UCSD-AML1 (cell line): ENCODE measurements at regions not wholly inside any gene's neighbourhood (a gene's known extent, or its start where the extent isn't known, plus 50 kb on each side); places are given as distances from the start of the nearest gene placed in this dataset.
"Not testable (repeated sequence)": the region's sequence is repeated elsewhere in the genome, so short reads cannot be mapped to it uniquely, and the experiment has no call there.

Experiments
- DNase-seq: peaks from one replicate; lab custom pipeline; 2025; ENCODE audit not compliant: unreplicated experiment; lab: John Stamatoyannopoulos, UW

- DNase-seq = no peak
Measured at GRCh38 chr6:4359108-4359730, 223.8 kb upstream of the ECI2 start.

DNA sequence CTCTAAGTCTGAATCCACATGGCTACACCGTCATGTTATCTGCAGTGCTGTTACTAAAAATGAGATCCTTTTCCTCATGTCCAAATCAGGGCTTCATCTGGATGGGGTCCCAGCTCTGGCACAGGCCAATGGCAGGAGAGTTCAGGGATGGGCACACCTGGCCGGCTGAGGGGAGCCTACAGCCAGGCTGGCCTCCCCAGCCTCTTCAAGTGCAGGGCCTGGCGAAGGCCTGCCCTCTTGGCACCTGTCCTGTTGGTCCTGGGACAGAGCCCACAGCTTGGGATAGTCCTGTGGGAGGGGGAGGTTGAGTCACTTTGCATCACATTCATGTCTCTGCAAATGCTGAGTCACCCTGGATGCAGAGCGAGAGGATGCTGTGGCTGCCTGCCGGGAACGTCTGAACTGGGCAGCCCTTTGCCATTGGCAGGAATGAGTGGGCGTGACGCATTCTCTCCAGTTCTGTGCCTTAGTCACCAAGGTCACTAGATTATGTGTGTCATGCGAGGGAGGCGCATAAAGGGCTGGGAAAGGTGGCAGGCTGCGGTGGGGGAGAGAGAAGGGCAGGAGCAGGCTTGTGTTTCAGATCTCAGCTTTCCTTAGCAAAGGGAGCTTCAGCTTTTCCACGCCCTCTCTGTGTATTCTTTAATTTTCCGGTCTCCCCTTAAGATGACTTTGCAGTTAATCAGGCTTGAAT, 223.2 kb upstream of the ECI2 start:
- DNase-seq = peak; percentile 89

DNA sequence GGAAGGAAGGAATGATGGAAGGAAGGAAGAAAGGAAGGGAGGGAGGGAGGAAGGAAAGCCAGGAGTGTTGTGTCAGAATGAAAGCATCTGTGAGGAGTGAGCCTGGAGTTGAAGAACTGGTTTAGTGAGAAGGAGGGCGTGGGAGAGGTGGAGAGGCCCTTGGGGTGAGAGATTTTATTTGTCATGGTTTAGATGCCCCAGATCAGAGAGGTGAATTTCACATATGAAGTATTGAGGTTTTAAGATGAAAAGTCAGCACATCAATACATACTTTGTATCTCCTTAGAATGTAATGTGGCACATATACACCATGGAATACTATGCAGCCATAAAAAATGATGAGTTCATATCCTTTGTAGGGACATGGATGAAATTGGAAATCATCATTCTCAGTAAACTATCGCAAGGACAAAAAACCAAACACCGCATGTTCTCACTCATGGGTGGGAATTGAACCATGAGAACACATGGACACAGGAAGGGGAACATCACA, 222.3 kb upstream of the ECI2 start:
- DNase-seq = not testable (repeated sequence)

DNA sequence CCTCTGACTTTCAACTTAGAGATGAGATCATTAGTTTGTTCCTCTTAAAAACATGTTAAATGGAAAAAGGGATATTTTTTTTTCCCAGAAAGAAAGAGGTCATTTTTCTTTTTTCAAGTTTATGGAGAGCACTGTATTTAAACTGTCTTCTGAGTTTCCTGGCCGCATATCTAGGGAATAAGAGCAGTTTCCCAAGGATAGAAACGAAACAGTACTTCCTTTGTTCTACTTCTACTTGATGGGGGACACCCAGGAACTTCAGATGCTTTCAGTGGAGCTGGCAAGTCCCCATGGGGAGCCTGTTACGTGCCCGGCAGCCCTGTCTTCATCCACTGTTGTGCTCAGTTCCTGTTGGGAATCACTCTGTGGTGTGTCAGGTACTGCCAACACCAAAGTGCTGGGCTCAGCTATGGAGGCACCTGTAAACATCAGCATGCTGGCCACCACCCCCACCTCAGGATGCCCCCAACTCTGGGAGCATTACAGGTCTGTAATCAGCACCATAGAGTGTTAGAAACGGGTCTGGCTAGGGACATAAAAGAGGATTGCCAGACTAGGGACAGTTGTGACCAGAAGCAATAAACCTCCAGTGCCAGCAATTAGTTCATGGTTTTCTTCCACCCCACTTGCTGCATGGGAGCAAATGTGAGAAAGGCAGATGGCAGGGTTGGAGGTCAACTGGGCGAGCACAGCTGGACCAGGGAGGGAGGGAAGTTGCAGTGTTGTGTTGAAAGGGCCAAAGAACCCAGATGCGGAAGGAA, 221.7 kb upstream of the ECI2 start:
- DNase-seq = no peak

DNA sequence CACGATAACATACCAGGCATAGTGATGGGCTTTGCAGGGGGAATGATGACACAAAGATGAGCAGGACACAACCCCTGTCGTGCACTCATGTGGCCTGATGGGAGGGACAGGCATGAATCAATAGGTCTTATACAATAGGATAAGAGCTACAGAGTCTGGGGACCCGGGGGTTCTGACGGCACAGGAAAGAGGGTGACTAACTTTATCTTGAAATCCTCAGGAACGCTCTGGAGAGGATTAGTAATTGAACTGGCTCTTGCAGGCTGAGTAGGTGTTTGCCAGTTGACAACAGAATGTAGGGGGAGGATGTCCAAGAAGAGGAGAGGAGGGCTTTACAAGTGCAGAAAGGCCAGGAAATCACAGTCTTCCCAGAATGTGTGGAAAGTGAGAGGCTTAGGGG, 219.9 kb upstream of the ECI2 start:
- DNase-seq = no peak

- DNase-seq = no peak
Measured at GRCh38 chr6:4354181-4354580, 218.8 kb upstream of the ECI2 start.

DNA sequence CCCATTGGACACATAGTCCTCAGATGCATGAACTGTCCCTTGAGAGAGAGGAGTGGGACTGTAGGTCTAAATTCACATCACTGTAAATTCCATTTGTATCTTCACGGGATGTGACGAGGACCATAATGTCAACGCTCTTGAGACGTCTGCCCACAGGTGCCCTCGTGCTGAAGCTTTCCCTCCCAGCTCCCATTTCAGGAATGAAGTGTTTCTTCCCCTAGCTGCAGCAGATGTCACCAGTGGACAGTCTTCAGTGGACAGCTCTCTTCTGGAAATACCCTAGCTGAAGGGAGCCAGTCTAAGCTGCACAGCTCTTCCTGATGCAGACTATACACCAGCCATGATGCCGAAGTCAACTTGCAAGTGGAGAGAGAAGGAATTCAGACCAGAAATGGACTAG, 217.4 kb upstream of the ECI2 start:
- DNase-seq = no peak

DNA sequence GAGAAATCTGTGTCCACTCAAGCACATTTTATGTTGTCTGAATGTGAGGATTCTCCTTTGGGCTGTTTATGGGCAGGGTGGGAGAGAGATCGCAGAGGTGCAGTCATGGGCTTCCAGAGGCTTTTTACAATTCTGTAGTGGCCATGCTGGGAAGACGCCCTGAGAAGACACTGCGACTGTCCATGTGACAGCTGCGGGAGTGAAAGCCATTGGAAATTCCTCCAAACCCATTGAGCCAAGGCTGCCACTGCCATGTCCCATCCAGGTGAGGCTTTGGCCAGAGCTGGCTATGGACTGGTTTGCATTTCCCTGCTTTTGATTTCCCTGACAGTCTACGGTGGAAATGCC, 216.9 kb upstream of the ECI2 start:
- DNase-seq = no peak

GRCh38 chr6:4351520-4352321, 216.3 kb upstream of the ECI2 start:
- no peak for DNase-seq

- no peak for DNase-seq
Measured at GRCh38 chr6:4350567-4351519, 215.5 kb upstream of the ECI2 start.

GRCh38 chr6:4349931-4350330, 214.6 kb upstream of the ECI2 start:
- DNase-seq = no peak

DNA sequence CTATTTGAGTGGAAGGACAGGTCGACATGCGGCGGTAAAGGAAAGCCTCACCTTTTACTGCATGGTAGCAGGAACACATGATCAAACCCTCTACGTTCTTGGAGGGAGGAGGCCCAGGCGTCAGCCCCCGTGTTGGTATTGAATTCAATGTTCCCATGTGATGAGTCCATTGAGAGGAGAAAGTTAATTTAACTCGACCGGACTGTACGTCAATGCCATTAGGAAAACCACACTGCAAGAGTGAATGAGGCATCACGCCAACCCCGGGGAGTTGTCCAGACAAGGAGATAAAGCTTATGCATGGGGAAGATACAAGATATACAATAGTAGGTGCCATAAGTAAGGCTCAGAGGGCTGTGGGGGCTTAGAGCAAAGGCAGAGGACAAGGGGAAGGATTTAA, 213.9 kb upstream of the ECI2 start:
- no peak for DNase-seq

DNA sequence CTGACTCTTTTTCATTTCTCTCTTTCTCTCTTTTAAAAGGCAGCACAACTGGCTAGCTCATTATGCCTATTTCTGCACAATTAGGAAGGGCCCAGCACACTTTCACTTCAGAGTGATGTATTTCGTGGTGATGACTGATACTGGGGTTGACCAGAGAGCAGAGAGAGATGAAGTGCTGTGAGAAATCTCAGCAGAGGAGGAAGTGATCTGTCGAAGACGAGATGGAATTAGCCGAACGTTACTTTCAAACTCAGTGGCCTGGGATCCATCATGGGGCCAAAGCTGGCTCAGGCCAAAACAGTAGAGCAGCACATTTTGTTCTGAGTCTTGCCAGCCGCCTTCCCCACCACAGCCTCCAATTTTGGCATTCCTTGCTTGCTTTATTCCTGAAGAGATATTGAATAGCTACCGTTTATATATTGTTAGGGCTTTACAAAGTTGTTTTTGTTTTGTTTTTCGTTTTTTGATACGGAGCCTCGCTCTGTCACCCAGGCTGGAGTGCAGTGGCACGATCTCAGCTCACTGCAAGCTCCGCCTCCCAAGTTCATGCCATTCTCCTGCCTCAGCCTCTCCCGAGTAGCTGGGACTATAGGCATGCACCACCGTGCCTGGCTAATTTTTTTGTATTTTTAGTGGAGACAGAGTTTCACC, 213.2 kb upstream of the ECI2 start:
- no peak for DNase-seq

GRCh38 chr6:4347877-4348276, 212.5 kb upstream of the ECI2 start:
- no peak for DNase-seq

DNA sequence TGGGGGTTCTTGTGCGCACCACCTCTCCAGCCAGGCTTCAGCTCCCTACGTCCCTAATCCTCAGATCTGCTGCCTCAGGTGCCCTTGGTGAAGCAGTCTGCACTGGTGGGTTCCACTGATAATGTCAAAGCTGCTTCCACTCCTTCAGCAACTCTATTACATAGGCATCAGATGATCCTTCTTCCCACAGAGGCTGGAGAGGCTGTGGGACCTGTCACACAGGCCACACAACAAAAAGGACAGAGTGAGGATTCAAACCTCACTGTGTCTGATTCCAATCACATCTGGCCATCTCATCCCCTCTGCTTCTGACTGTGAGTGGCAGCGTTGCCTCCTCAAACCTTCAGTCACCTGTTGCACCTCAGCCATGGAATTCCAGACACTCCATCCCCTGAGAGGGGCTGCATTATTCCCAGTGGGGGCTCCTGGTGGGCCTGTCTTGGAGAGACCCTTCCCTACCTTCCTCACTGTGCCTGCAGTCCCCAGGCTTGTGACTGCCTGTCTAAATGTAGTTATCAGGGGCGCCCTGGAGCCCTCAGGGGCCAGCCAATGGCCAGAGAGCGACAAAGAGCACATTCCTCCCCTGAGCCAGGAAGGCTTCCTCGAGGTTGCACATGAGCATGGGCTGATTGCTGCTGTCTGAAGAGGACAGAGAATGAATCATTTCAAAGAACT, 211.4 kb upstream of the ECI2 start:
- no peak for DNase-seq

DNA sequence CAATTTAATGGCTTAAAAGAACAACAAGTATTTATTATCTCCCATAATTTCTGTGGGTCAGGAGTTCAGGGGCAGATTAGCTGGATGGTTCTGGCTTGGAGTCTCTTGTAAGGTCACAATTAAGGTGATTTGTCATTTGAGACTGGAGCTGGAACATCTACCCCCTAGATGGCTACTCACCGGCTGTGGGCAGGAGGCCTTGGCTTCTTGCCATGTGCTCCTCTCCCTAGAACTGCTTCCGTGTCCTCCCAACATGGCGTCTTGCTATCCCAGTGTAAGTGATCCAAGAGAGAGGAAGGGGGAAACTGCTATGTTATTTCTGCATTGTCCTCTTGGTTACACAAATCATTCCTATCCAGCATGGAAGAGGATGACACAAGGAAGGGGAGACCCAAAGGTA, 210.2 kb upstream of the ECI2 start:
- no peak for DNase-seq

DNA sequence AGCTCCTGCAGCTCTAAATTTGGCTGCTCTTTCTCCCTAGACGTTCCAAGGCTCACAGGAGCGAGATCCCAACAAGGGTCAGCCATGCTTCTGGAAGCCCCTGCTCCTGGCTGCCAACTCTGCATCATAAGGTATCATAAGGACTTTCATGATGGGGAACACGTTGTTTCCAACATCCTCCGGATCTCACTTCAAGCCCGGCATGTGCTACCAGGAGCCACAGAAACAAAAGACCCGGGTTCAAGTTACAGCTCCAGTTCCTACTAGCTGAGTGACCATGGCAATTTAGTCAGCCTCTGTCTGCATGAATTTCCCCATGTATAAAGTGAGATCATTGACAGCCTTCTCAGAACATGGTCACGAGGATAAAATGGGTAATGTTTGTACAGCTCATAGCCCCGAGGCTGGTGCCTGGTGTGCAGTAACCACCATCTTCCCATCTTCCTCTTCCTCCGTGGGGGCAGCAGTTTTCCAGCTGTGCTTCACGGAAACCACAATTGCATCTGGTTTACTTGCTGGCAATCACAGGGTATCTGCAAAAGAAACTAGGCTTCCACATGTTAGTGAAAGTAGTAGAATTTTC, 209.0 kb upstream of the ECI2 start:
- DNase-seq = peak; percentile 80

DNA sequence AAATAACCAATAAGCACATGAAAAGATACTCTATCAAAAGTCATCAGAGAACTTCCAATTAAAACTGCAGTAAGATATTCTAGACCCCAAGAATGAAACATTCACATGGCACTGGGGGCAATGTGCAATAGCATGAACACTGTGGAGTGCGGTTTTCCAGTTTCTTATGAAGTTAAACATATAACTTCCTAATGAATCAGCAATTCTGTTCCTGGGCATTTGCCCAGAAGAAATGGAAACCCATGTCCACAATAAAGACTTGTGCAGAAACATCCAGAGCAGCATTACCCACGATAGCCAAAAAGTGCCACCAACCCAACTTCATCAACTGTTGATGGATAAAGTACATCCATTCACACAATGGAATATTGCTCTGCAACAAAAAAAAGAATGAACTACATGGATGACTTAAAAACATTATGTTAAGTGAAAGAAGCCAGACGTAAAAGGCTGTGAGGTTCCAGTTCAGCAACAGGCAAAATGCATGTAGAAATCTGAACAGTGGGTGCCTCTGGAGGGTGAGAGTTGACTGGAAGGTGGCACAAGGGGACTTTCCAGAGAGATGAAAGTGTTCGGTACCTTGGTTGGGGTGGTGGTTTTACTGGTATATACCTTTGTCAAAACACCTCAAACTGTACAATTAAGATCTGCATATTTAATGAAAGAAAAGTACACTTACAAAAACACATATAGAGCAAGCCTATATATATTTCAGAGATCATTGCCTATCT, 207.2 kb upstream of the ECI2 start:
- no peak for DNase-seq
